T-helper 9 cell (primary cell): ENCODE measurements at regions not wholly inside any gene's neighbourhood (a gene's known extent, or its start where the extent isn't known, plus 50 kb on each side); places are given as distances from the start of the nearest gene placed in this dataset.
A peak's percentile ranks its signal among the peaks of the same experiment; 100 is the strongest.

Source experiments
- DNase-seq: peaks from one replicate; pipeline ENCODE4 v3.0.0-alpha.2; 2020

DNA sequence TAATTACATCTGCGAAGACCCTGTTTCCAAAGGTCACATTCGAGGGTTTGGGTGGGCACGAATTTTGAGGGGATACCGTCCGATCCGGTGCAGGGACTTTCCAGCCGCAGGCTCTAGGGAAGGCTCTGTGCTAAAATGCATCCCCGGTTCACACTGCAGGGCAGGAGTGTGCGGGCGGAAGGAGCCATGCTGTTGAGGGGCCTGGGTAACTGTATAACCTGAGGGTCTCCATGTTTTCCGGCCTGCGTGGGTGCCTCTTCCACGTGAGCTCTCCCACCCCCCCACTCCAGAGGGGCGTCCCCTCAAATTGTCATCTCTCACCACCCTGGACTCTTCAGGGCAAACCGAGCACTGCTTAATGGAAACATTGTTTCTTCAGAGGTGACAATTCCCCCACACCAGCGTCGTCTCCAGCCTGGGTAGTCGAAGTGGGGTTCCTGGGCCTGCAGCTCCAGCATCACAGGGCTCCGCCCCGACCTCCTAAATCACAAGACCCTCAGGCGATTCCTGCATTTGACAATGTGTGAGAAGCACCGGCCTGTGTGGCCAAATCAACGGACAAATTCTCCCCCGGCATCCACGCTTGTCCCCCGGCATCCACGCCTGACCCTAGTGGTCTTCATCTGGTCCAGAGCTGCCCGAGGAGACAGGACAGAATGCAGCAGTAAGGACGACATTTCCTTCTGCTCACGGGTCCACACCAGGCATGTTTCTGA, 51.2 kb downstream of the FOXL3 start:
- DNase-seq = no peak

- no peak for DNase-seq
Observed at GRCh38 chr7:341841-342638, 52.1 kb downstream of the FOXL3 start.

GRCh38 chr7:342681-343216, 52.8 kb downstream of the FOXL3 start:
- DNase-seq = no peak

GRCh38 chr7:343227-343822, 53.4 kb downstream of the FOXL3 start:
- DNase-seq = no peak

DNA sequence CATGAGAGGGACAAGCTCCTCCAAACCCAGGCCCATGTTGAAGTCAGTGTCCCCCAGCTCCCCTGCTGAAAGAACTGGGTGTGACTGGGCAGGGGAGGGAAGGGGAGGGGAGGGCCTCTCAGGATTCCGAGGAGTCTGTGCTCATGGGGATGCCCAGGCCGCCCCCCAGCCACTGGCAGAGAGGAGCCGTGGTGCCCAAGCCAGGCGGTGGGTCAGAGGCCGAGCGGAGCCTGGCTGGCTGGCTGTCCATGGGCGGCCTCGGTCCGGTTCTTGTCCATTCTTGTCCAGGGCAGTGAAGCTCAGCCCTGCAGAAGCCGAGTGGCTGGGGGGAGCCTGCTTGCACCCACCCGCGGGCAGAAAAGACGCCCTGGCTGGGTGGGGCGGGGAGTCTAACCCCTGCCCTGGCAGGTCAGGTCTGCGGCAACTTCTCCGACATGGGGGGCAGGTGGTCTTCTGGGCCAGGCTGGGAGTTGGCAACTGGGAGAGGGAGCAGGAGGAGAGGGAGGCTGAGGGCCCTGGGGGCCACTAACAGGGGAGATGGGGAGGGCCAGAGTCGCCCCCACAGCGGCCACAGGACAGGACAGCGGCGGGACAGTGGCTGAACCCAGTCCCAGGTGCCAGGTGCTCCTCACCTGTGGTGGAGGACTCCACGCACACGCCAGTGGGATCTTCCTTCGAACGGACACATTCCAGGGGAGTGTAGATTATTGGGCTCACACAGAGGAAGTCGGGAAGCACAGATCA, 54.1 kb downstream of the FOXL3 start:
- DNase-seq = no peak

DNA sequence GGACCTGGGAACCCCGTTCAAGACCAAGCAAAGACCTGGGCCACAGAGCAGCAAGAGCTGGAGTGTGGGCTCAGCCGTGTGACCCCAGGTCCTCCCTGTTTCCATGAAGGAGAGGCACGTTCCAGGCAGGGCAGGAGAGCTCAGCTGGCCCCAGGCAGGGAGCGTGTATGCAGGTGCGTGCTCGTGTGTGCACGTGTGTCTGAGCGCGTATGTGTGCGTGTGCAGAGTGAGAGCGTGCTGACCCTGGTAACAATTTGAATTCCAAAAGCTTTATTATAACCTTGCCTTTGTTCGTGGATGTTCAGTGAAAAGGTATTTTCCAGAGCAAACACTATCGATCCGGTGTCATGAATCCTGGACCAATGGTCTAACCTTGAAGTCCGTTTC, 54.6 kb downstream of the FOXL3 start:
- DNase-seq = no peak

- no peak for DNase-seq
Observed at GRCh38 chr7:346116-346898, 56.3 kb downstream of the FOXL3 start.

DNA sequence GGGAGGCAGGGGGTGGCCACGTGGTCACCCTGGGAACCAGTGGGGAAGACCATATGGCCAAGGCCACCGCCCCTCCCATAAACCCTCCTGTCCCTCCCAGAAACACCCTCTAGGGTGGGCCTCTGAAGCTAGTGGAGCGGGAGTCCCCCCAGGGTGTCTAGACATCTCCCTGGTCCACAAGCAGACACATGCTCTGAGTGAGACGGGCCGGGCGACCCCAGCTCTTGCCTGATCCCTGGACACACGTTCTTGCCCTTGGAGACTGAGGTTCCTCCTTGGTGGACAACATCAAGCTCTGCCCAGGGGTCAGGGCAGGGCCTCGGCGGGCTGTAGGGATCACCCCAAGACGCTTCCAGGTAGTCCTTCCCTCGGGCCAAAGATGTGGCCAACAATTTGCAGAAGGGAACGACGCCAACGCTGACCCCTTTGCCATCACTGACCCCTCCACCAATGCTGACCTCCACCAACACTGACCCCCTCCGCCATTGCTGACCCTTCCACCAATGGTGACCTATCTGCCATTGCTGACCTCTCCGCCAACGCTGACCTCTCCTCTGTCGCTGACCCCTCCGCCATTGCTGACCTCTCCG, 57.1 kb downstream of the FOXL3 start:
- no peak for DNase-seq

DNA sequence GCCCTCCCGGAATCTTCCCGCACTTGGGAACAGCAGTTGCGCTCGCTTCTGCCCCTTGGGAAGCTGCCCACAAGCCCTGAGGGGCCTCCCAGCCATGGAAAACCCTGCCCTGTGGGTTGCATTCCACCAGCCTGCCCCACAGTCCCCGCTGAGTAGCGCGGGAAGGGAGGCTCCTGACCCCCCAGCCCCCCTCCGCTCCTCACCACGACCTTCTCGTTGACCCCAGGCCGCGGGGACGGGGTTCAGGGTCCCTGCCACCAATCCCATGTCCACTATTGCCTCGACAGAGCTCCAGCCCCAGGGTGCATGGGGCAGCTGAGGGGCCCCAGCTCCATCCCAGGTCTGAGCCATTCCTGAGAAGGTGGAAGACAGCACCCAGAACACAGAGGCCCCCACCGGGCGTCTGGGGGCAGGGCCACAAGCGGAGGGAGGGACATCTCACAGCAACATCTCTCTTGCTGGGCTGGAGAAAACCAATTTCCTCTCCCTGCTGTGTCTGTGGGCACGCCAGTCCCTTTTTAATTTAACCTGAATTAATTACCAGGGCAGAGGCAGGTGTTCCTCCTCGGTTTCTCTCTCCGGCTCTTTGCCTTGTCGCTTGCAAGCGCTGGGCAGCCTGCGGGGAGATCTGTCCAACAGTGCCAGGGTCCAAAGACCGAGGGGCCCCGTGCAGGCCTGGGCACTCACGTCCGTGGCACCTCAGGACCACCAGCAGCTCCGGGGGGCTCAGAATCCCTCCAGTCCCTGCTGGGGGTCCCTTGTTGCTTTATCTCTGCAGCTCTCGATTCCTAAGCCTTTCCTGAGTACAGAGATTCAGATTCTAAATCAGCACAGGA, 57.9 kb downstream of the FOXL3 start:
- DNase-seq = no peak

DNA sequence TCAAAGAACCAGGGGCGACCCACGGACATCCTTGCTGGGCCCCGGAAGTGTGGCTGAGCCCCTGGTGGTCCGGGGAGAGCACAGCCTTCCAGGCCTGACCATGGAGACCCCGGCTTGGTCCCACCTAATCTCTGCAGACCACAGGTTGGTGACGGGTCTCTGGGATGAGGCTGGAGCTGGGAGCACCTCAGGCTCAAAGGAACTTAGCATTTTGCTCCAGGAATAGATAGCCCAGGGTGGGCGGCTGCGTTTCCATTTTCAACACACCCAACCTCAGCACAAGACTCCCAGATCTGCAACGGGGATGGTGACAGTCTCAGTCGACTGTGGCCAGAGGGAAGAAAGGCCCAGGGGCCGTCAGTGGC, 58.5 kb downstream of the FOXL3 start:
- DNase-seq = no peak

DNA sequence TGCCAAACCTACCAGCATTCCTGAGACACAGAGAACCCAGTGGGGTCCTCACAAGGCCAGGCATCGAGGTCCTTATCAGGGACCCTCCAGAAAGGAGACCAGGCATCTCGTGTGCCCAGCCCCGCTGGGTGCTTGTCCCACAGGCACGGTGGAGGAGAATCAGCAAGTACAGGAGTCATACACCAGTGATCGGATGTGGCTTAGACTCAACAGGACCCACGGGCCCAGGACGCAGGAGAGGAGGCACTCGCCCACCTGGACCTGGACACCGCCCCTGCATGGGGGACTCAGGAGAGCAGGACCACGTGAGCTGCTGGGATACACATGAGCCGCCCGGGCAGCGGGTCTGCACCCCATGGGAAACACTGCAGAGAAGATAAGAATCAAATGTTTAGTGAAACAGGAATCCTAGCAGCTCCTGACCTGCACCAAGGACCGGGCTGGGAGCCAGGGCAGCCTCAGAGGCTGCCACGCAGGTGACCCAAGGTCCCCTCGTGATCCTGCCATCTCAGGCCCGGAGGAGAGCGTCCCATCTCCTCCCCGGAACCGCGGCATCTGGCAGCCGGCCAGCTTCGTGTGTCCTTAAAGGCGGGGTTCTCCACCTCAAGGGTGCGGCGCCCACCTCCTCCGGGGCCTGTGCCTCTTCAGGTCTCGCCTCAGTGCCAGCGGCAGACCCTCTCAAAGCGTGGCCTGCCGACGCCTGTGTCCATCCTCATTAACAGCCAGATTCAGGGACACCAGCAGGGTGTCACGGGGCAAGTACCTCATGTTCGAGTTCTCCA, 59.2 kb downstream of the FOXL3 start:
- no peak for DNase-seq

DNA sequence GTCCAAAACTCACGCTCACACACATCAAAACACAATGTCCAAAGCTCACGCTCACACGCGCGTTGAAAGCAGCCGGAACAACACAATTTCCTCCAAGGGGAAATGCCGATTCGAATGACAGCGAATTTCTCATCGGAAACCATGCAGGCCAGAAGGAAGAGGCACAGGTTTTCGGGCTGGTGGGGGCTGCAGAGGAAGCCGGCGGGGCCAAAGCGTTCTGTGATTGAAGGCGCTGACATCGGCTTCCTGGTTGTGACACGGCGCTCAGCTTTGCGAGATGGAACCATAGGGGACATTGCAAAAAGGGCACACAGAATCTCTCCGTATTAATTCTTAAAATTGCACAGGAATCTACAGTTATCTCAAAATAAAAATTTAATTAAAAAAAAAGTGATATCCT, 61.3 kb downstream of the FOXL3 start:
- peak; percentile 49 for DNase-seq

DNA sequence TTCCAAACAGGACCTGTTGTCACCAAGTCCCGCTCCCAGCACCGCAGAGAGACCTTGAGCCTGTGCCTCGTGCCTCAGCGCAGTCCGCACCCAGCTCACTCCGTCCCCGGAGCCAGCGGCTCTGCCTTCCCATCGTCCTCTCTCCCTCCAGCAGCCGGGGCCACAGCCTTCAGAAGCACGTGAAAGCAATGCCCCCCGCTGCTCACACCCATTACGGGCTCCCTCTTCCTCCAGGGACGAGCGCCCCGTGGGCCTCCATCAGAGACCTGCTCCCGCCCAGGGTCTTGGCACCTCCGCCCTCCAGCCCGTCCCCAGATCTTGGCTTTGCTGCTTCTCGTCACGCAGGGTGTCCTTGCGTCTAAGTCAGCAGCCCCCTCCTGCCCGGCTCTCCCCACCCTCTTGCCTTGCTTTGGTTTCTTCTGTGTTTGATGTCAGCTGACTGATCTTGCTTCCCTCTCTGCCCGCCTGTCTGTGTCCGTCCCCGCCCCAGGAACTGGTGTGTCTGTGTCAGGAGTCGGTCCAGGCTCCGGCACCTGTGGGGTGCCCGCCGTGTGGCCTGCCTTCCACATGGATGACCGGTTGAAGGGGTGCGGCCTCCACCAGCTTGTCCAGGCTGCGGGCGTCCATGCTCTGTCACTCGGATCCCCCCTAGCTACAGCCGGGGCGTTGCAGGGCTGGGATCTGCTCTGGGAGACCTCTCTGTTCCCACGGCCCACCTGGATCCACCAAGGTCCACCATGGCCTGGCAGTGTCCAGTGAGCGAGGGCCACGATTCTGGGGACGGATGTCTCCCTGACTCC, 61.9 kb downstream of the FOXL3 start:
- peak; percentile 32 for DNase-seq

DNA sequence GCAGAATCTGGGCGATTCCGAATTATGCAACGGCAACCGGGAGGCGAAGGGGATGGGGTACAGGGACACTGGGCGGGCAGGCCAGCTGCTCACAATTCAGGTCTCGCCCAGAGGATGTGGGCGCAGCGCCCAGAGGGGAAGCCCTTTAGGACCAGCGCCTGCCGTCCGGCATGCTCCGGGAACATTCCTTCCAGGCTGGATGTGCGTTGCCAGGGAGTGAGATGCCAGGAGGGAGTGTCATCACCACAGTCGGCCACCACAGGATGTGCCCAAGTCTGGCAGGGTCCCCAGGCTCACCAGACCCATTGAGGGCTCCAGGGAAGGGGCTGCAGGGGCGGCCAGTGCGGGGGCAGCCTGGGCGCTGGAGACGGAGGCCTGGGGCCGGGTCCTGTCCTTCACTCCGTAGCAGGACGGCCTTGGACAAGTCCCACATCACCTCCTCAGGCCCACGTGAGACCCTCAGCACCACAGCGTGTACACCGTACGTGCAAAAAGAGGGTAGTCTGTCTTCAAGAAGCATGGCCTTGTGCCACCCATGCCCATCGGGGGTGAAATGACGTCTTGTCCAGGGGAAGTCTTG, 63.9 kb downstream of the FOXL3 start:
- DNase-seq = no peak

DNA sequence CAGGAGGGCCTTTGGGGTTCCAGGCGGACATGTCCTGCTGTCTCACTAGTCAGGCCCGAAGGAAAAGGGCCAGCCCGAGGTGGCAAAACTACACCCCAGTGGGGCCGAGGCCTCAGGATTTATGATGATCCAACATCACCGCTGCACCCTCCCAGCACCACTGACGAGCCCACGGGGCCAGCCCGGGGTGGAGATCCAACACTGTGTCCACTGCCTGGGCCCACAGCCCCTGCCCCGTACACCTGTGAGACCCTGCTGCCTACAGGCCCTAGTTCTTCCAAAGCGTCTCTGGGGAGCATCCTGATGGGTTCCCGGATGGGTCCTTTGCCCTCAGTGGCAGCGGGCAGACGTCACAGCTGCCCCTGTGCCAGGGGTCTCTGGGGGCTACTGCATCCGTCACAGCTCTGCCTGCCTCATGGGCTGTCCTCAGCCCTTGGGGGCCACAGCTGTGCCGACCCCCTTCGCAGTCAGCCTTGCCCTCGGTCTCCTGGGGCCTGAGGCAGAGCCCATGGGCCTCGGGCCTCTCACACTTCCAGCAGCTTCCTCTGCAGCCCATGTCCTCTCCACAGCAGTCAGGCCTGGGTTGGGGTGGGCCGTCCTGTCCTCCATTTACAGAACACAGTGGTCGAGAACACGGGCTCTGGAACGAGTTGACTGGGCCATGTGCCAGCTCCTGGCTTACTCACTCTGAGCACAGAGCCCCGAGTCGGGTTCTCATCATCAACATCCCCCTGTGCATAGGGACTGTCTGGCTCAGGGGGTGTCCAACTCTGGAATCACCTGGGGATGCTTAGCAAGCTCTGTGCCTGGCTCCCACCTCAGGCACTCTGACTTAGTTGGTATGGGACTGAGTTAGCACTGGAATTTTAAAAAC, 64.9 kb downstream of the FOXL3 start:
- DNase-seq = no peak

DNA sequence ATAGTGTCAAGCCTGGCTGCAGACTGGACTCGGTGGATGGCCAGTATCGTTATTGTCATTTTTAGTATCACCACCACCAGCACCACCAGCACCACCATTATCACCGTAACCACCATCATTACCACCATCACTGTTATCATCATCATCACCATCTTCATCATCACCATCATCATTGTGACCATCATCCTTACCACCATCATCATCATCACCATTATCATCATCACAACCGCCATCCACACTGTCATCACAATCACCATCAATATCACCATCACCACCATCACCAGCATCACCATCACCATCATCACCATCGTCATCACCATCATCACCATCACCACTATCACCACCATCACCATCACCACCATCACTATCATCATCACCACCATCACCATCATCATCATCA, 65.6 kb downstream of the FOXL3 start:
- DNase-seq = no peak

DNA sequence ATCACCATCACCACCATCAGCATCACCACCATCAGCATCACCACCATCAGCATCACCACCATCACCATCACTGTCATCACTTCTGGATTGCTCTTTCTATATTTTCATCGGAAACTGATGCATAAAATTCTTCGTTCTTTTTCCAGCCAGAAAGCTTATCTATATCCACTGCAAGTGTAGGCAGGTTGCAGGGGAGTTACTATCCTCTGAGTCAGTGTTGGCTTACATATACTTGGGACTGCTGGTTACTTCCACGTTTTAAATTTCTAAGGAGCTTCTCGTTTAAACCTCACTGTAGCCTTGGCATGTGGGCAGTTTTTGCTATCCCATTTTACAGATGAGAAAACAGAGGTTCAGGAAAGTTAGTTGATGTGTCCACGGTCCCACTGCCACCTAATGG, 66.1 kb downstream of the FOXL3 start:
- DNase-seq = no peak
